PC-3 (cell line): ENCODE measurements at regions not wholly inside any gene's neighbourhood (a gene's known extent, or its start where the extent isn't known, plus 50 kb on each side); places are given as distances from the start of the nearest gene placed in this dataset.

ENCODE experiments used
- ATAC-seq: fragments of 200-7000 bp; cut with Tn5 transposase; 2 replicates; pipeline ENCODE4 v1.9.1; 2020; ENCODE audit warnings: mild to moderate bottlenecking, moderate library complexity
- BruUV-seq: library from RNA; stranded (reverse); fragments of 400-500 nt; replicated peaks from 2 replicates; lab custom pipeline; 2021; lab: Mats Ljungman, UMichigan
- CTCF ChIA-PET: fragments of 300-600 bp; sonication (Branson Sonifier 250); formaldehyde crosslinking; loops from one replicate; lab custom pipeline; 2022; ENCODE audit warnings: antibody characterized with exemption; lab: Charles Lee
- POLR2A ChIA-PET: fragments of 300-600 bp; sonication (Branson Sonifier 250); formaldehyde crosslinking; loops from one replicate; lab custom pipeline; 2022; ENCODE audit warnings: antibody characterized with exemption; ENCODE audit not compliant: unreplicated experiment; lab: Charles Lee
- DNase-seq: peaks from one replicate; pipeline ENCODE4 v3.0.0-alpha.2; 2015
- H2AFZ ChIP-seq: fragments of 300-600 bp; sonication (generic); 2 replicates; pipeline ENCODE4 v1.6.0; 2016; ENCODE audit warnings: antibody characterized with exemption, low read length
- H3F3A ChIP-seq: fragments of 300-600 bp; sonication (generic); one replicate; pipeline ENCODE4 v1.6.0; 2017; ENCODE audit warnings: antibody characterized with exemption, low read length, control low read depth, mild to moderate bottlenecking; ENCODE audit not compliant: unreplicated experiment
- H3K27ac ChIP-seq: fragments of 300-600 bp; sonication (generic); 2 replicates; pipeline ENCODE4 v1.5.1; 2016; ENCODE audit warnings: mild to moderate bottlenecking, low read length
- H3K27me3 ChIP-seq: fragments of 300-600 bp; sonication (generic); 2 replicates; pipeline ENCODE4 v1.6.1; 2016; ENCODE audit warnings: low read length, mixed read lengths
- H3K36me3 ChIP-seq: fragments of 300-600 bp; sonication (generic); 2 replicates; pipeline ENCODE4 v1.6.1; 2016; ENCODE audit warnings: low read depth, mixed run types, low read length, mixed read lengths
- H3K4me1 ChIP-seq: fragments of 300-600 bp; sonication (generic); 2 replicates; pipeline ENCODE4 v1.5.1; 2016; ENCODE audit warnings: low read length; ENCODE audit not compliant: insufficient read depth
- H3K4me2 ChIP-seq: fragments of 300-600 bp; sonication (generic); 2 replicates; pipeline ENCODE4 v1.6.0; 2016; ENCODE audit warnings: low read length
- H3K4me3 ChIP-seq: fragments of 300-600 bp; sonication (generic); 2 replicates; pipeline ENCODE4 v1.5.1; 2016; ENCODE audit warnings: mild to moderate bottlenecking, low read length, mixed read lengths
- H3K79me2 ChIP-seq: fragments of 300-600 bp; sonication (generic); 2 replicates; pipeline ENCODE4 v1.6.1; 2017; ENCODE audit warnings: low read length, mixed read lengths
- H3K9ac ChIP-seq: fragments of 300-600 bp; sonication (generic); 2 replicates; pipeline ENCODE4 v1.6.0; 2016; ENCODE audit warnings: mild to moderate bottlenecking, low read length
- H3K9me2 ChIP-seq: fragments of 300-600 bp; sonication (generic); replicated peaks from 2 replicates; pipeline ENCODE4 v1.6.1; 2016; ENCODE audit warnings: mixed run types, low read length, mixed read lengths
- H3K9me3 ChIP-seq: fragments of 300-600 bp; sonication (generic); 2 replicates; pipeline ENCODE4 v1.6.1; 2016; ENCODE audit warnings: low read length, mixed read lengths
- H4K20me1 ChIP-seq: fragments of 300-600 bp; sonication (generic); 2 replicates; pipeline ENCODE4 v1.6.1; 2016; ENCODE audit warnings: low read length, mixed read lengths
- EZH2 ChIP-seq: fragments of 300-600 bp; sonication (generic); IDR thresholded peaks from one replicate; pipeline ENCODE4 v1.6.1; 2017; ENCODE audit warnings: antibody characterized with exemption, mild to moderate bottlenecking, low read length; ENCODE audit not compliant: unreplicated experiment
- EZH2phosphoT487 ChIP-seq: fragments of 300-600 bp; sonication (generic); IDR thresholded peaks from 2 replicates; pipeline ENCODE4 v1.6.1; 2018; ENCODE audit warnings: mild to moderate bottlenecking, antibody characterized with exemption, low read length, borderline replicate concordance
- intact Hi-C: fragments of 100-400 bp; cut with micrococcal nuclease; formaldehyde crosslinking; loops from 2 replicates; pipeline ENCODE4 v1.9.0; 2023
- TF ChIP-seq, protein P1 (sequence below): fragments of 300-600 bp; sonication (generic); conservative IDR thresholded peaks from 2 replicates; pipeline ENCODE4 v1.5.1; 2017; ENCODE audit warnings: antibody characterized with exemption, low read depth, mild to moderate bottlenecking, low read length

GRCh38 chr5:114296191-114296590 lies 65.7 kb upstream of the KCNN2 start:
- CTCF ChIA-PET, result no interaction called here
- intact Hi-C loops, result no loop called here

GRCh38 chr5:114297915-114298314 lies 64.0 kb upstream of the KCNN2 start:
- Histone ChIP-seq H3K4me1 (no peaks in the 10 kb centered on the region), H3K9me2 (no peaks in the 10 kb centered on the region), H3K9me3 (no peaks in the 10 kb centered on the region), H4K20me1 (no peaks in the 10 kb centered on the region), H3K27me3 (no peaks in the 10 kb centered on the region), H3K79me2 (no peaks in the 10 kb centered on the region), H3K27ac (no peak overlapping the region), H3K4me3 (no peak overlapping the region), H3K9ac (no peak overlapping the region), H3F3A (no peaks in the 10 kb centered on the region), H2AFZ (no peak overlapping the region), H3K36me3 (no peaks in the 10 kb centered on the region), H3K4me2 (no peak overlapping the region)
- DNase-seq (no peak), ATAC-seq (no peak)
- CTCF ChIA-PET, result no interaction called here
- intact Hi-C loops, result no loop called here
- TF ChIP-seq EZH2, result no peak
- TF ChIP-seq, protein P1, sequence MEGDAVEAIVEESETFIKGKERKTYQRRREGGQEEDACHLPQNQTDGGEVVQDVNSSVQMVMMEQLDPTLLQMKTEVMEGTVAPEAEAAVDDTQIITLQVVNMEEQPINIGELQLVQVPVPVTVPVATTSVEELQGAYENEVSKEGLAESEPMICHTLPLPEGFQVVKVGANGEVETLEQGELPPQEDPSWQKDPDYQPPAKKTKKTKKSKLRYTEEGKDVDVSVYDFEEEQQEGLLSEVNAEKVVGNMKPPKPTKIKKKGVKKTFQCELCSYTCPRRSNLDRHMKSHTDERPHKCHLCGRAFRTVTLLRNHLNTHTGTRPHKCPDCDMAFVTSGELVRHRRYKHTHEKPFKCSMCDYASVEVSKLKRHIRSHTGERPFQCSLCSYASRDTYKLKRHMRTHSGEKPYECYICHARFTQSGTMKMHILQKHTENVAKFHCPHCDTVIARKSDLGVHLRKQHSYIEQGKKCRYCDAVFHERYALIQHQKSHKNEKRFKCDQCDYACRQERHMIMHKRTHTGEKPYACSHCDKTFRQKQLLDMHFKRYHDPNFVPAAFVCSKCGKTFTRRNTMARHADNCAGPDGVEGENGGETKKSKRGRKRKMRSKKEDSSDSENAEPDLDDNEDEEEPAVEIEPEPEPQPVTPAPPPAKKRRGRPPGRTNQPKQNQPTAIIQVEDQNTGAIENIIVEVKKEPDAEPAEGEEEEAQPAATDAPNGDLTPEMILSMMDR, result no peak
- no peak for TF ChIP-seq EZH2phosphoT487
- no TSS peak for BruUV-seq
- POLR2A ChIA-PET, result no interaction called here

More at GRCh38 chr5:114296191-114296590, 65.7 kb upstream of the KCNN2 start:
- TF ChIP-seq EZH2phosphoT487 (no peak), EZH2 (no peak)
- TF ChIP-seq, protein P1, result no peak
- no peak overlapping the region for H2AFZ ChIP-seq
- no peaks in the 10 kb centered on the region for H3K9me3 ChIP-seq
- no peaks in the 10 kb centered on the region for H3K9me2 ChIP-seq
- ATAC-seq (no peak), DNase-seq (no peak)
- H3K79me2 ChIP-seq, result no peaks in the 10 kb centered on the region
- no peaks in the 10 kb centered on the region for H3K27me3 ChIP-seq
- H3K4me2 ChIP-seq, result no peak overlapping the region
- no TSS peak for BruUV-seq
- H3K9ac ChIP-seq, result no peak overlapping the region
- no peaks in the 10 kb centered on the region for H3F3A ChIP-seq
- no peak overlapping the region for H3K4me3 ChIP-seq
- H3K27ac ChIP-seq, result no peak overlapping the region
- H4K20me1 ChIP-seq, result no peaks in the 10 kb centered on the region
- H3K36me3 ChIP-seq, result no peaks in the 10 kb centered on the region
- no peaks in the 10 kb centered on the region for H3K4me1 ChIP-seq
- POLR2A ChIA-PET, result no interaction called here

DNA sequence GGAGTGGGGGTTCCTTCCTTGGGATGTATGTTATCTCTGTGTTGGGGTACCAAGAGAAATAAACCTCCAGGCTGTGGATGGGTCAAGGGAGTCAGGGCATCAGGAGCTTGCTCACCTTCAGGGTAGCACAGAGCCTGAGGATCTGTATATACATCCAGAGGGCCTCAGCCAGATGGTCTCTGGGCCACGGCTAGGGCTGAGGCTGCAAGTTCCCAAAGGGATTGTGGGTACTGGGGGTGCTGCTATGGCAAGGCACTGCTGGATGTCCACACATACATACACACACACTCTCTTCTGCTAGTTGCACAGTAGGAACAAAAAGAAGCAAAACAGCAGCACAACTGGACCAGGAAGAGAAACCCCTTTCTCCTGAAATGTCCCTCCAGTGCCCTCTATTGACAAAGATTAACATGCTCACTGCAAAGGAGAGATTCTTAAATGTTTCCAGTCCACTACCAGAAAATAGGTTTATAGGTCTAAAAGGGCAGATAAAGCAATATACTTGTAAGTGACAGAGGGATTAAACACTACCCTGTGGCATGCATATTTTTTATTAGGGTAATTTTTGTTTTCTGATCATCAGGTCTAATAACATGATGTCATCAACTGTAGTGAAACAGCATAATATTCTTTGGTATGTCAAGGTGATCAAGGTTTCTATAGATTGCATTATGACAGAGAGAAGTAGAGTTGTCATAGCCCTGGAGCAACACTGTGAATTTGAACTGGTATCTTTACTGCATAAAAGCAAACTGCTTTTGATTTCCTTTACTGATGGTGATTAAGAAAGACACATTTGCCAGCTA lies 56.3 kb upstream of the KCNN2 start:
- TF ChIP-seq, protein P1, result peak; percentile 45; the same call in 1 of the 2 replicates
- TF ChIP-seq EZH2, result no peak
- BruUV-seq, result no TSS peak
- Histone ChIP-seq H2AFZ (no peak overlapping the region), H4K20me1 (no peaks in the 10 kb centered on the region), H3K27me3 (no peaks in the 10 kb centered on the region), H3K4me2 (no peak overlapping the region), H3K4me3 (no peak overlapping the region), H3K9ac (no peak overlapping the region), H3K9me2 (no peaks in the 10 kb centered on the region), H3F3A (no peaks in the 10 kb centered on the region), H3K4me1 (no peaks in the 10 kb centered on the region), H3K9me3 (no peaks in the 10 kb centered on the region), H3K79me2 (no peaks in the 10 kb centered on the region), H3K36me3 (no peaks in the 10 kb centered on the region), H3K27ac (no peak overlapping the region)
- intact Hi-C loops, result no loop called here
- DNase-seq (peak; percentile 5), ATAC-seq (no peak)
- ChIA-PET POLR2A (no interaction called here), CTCF (no interaction called here)
